GM18511 (cell line): ENCODE measurements at regions not wholly inside any gene's neighbourhood (a gene's known extent, or its start where the extent isn't known, plus 50 kb on each side); places are given as distances from the start of the nearest gene placed in this dataset.
"Not testable (repeated sequence)": the region's sequence is repeated elsewhere in the genome, so short reads cannot be mapped to it uniquely, and the experiment has no call there.

Experiments used
- ATAC-seq: cut with Tn5 transposase; IDR thresholded peaks from one replicate; pipeline ENCODE4 v1.9.1; 2021; ENCODE audit warnings: mild to moderate bottlenecking, moderate library complexity; ENCODE audit not compliant: unreplicated experiment

GRCh38 chr20:47931002-47931401 lies 145.7 kb upstream of the SULF2 start:
- ATAC-seq: no peak

- ATAC-seq: no peak
Measured at GRCh38 chr20:47929368-47930115, 144.3 kb upstream of the SULF2 start.

- no peak for ATAC-seq
Measured at GRCh38 chr20:47927944-47928343, 142.7 kb upstream of the SULF2 start.

DNA sequence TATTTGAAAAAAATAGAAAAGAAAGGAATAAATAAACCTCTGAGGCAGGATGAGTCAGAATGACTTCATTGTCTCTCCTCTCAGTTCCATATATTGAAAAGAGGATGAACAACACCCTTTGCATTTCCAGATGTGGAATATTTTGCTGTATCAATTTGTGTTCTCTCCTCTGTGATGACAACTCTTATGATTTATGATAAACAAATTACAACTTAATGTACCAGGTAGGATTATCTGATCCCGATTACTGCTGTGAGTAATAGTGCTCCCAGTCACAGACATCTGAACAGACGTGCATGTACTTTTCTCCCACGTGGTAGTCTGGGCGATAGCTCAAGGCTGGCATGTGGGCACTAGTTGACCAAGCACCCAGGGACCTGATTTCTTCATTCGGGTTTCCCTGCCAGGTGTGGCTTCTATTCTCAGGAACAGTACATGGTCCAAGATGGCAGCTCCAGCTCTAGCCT lies 142.1 kb upstream of the SULF2 start:
- no peak for ATAC-seq

- no peak for ATAC-seq
Measured at GRCh38 chr20:47926731-47927130, 141.4 kb upstream of the SULF2 start.

GRCh38 chr20:47925593-47925992 lies 140.3 kb upstream of the SULF2 start:
- no peak for ATAC-seq

GRCh38 chr20:47922269-47922668 lies 137.0 kb upstream of the SULF2 start:
- no peak for ATAC-seq

- not testable (repeated sequence) for ATAC-seq
Measured at GRCh38 chr20:47921829-47922228, 136.5 kb upstream of the SULF2 start.

- ATAC-seq: no peak
Measured at GRCh38 chr20:47921408-47921807, 136.1 kb upstream of the SULF2 start.

- no peak for ATAC-seq
Measured at GRCh38 chr20:47917549-47918070, 132.3 kb upstream of the SULF2 start.

- ATAC-seq: no peak
Measured at GRCh38 chr20:47915495-47915894, 130.2 kb upstream of the SULF2 start.

DNA sequence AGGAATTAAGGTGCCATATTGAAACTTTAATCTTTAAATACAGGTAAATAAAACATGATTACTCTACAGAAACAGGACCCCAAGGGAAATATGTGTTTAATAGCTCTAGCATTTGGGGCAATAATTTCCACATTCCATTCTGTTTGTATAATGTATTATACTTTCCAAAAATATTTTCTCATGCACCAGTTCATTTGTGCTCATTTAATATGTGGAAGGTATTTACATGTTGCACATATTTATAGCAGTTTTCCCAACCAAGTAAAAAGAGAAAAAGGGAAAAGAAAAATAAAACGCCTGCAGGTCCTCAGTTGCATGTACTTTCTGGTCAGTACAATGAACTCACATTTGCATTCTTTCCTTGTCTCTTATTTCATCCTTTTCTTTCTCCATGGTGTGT lies 129.5 kb upstream of the SULF2 start:
- ATAC-seq: no peak

DNA sequence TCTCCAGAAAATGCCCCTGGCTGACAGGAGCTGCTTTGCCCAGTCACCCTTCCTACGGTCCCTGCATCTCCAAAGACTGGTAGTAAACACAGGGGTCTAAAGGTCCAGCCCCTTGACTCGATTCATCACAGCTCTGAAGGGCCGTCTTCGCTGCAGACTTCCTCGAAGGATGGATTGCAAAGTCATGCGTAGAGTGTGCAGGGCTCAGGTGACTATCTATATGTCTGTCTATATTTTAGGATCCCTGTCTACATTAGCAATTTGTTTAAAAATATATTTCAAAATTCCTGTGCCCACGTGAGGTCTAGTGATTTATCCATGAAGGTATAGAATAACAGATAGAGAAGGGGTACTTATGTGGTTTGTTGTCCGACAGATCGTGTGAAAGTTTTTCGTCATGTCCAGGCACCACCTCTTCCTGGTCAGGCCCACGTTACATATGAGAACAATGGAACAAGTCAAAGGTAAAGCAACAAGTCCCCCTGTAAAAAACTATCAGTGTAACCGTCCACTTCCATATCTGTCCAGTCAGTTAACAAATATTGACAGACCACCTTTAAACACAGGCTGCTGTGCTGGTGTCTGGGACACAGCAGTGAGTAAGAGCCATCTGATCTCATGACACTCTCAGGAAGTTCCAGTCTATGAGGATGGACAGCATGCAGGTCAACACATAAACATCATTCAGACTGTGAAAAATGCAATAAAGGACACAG lies 127.7 kb upstream of the SULF2 start:
- not testable (repeated sequence) for ATAC-seq

DNA sequence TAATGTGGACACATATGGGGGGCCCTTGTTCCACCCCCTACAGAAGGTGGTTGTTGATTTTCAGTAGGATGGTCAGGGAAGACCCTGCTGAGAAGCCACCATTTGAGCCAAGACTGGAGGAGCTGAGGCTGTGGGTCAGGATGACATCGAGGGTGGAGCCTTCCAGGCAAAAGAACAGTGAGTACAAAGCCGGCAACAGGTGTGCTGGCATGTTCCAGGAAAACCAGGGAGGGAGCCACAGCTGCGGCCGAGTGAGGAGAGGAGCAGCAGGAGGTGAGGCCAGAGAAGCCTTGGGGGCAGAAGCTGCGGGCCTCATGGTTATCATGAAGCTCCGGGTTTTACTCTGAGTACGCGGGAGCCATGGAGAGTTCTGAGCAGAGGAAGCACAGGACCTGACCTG lies 126.9 kb upstream of the SULF2 start:
- not testable (repeated sequence) for ATAC-seq

DNA sequence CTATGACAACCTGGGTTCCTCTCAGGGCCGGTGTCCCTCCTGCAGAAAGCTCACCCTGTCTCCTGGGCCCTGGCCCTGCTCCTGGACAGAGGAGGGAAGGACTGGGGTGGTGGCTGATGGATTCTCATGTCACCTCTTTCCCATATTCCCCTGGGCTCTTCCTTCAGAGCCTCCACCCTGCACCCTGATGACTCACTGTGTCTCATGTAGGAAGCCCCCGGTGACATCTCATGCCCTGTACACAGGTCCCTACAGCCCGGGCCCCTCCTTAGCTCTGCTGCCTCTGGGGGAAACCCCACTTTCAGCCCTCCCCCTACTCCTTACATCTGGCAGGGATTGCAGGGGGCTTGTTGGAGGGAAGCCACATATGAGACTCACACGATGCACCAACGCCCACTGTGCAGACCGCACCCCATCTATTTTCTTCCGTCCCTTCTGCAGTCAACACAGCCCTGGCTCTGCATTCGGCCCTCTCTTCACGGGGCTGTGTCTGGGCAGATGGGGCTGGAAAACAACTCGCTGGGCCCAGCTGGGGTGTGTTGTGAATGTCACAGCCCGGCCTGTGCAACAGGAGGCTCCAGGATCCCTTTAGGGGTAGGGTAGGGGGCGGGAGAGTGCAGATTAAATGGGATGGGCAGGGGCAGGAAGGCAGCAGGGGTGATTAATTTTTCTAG lies 124.6 kb upstream of the SULF2 start:
- ATAC-seq: not testable (repeated sequence)

DNA sequence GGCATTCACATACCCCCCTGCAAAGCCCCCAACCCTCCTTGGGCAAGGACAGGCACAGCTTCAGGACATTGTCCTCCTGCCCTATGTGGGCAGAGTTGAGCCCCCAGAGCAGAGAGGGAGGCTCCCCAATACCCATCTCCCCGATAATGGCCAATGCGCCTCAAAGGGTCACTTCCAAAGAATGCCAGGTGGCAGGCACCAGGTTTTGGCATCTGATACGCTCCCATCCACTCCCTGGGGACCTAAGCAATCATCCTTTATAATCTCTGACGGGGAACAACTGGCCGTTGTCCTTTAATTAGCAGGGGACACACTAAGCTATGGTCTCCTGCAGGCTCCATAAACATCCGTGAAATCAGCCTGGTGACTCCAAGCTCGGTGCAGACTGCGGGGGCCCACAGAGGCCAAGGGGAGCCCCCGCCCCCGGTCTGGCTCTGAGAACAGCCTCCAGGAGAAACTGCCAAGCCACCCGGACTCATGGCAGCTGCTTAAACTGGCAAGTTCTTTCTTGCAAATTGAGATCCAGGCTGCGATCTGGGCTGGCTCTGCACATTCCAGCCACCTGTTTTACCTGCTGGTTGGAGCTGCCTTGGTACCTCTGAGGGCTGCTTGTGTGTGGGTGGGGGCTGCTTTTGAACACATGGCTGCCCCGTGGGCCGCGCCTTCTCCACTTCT lies 123.2 kb upstream of the SULF2 start:
- ATAC-seq: not testable (repeated sequence)

DNA sequence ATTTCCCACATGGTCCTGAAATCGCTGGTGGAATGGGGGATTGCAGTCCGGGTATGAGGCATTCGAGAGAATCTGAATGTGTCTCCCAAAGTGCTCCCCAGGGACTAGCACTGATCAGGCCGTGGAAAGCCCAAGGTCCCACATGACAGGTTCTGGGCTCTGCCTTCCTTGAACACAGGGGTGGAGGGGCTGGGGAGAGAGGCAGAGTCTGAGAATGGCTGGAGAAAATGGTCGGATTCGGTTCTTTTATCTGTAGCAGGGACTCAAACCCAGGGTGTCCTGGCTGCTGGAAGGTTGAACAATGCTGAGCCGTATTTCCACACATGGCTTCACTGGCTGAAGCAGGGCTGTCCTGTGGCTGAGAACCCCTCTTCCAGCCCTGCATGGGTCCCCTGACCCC lies 122.7 kb upstream of the SULF2 start:
- ATAC-seq: not testable (repeated sequence)

DNA sequence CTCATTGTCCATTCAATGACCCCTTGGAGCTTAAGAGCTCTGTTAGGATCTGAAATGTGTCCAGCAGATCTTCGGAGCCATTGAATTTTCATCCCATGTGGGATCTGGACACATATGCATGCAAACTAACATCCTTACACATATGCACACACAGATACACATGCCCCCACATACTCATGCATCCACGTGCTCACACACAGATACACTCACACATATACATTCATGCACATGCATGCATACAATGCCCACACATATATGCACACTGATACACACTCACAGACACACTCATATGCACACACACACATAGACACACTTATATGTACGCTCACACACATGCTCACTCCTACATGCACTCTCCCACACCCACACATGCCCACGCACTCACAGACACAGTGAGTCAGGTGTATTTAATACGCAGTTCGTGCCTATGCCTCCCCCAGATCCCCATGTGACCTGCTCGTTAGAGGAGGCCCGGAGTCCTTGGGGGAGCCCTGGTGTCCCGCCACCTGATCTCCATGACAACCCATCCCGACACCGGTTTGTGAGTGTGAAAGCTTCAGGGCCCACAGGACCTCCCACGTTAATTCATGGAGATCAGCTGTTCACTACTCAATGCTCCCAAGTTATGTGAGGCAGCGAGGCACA lies 121.9 kb upstream of the SULF2 start:
- no peak for ATAC-seq

- no peak for ATAC-seq
Measured at GRCh38 chr20:47906348-47906660, 121.0 kb upstream of the SULF2 start.

GRCh38 chr20:47905628-47906347 lies 120.5 kb upstream of the SULF2 start:
- ATAC-seq: no peak
